GM21737 (cell line): ENCODE measurements at regions not wholly inside any gene's neighbourhood (a gene's known extent, or its start where the extent isn't known, plus 50 kb on each side); places are given as distances from the start of the nearest gene placed in this dataset.
"Not testable (repeated sequence)": the region's sequence is repeated elsewhere in the genome, so short reads cannot be mapped to it uniquely, and the experiment has no call there.

Experiments used
- ATAC-seq: cut with Tn5 transposase; IDR thresholded peaks from one replicate; pipeline ENCODE4 v1.9.1; 2021; ENCODE audit warnings: mild to moderate bottlenecking, moderate library complexity; ENCODE audit not compliant: unreplicated experiment

DNA sequence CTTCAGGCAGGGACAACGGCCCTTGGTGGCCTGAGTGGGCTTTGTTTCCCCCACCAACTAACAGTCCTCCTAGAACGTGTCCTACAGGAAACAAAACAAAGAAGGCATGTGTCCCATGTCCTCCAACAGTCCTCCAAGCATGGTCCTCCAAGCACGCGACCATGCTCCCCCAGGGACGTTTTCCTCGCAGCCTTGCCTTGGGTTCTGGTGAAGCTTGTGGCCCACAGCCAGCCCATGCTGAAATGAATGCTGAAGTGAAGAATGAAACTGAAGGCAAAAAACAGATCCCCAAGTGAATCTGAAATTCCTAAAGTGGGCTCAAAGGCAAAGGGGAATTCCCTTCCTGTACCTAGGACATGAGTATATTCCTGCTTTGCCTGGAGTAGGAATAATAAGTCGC lies 176.6 kb downstream of the JCAD start:
- ATAC-seq = no peak

DNA sequence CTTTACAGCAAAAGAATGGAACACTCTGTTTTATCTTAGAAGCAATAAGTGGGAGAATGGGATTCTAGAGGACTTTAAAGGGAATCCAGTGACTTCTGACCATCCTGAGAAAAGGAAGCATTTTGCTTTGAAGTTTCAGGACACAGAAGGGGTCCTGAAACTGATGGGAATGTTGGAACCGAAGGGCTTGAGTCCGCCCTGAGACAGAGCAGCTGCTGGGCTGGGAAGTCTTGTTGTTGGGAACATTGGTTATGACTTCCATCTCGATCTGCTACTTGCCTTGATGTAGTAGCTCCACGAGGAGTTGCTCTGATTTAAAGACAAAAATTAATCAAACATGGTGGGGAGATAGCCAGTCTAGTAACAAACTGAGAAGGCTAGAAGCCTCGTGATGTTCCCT lies 177.6 kb downstream of the JCAD start:
- no peak for ATAC-seq

DNA sequence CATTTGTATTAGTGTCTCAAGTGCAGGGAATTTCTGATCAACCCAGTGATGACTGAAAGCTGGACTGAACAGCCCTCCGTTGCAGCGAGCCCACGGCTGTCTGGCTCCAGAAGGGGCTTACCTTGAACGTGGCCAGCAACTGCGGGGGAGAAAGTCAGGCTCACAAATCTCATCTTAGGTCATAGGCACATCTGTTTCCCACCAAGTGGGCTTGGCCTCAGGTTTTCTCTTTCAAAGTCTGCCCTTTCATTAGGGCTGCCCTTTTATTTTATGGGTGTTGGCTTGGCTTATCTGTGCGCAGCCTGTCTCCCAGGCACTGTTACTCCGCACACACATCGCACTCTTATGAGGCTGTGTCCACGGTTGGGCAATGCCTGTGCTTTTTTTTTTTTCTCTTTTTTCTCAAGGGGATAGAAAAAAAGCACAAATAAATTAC lies 178.0 kb downstream of the JCAD start:
- ATAC-seq = no peak

DNA sequence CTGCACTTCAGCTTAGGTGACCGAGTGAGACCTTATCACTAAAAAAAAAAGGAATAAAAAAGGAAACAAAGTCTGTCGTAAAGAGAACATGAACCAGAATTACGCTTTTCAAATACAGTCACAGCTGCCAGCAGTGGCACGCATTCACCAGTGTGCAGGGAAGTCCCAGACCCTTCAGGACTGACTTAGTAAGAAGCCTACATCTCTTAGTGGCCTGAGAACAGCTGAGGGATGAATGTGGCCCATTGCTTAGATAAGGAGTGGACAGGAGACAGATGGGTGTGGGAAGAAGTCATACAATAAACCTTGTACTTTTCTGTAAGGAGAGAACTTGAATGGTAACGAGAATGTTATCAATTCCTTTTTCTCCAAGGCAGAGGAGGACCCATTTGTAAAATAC lies 178.5 kb downstream of the JCAD start:
- ATAC-seq = no peak

DNA sequence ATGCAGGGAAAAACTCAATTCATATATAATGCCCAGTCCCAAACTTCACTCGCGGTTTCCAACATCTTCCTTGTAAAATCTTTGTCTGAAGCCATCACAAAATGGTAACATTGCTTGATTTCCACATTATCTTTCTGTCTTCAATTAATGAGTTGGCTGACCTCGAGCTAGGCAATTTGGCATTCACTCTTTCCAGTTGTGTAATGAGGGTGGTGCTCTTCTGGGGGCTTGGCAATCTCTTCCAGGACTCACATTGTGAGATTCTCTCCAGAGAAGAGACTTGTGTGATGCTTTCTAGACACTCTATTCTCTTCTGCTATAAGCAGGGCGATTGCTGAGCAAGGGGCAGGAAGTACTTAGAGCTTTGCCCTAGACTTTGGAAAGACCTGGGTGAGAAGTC lies 179.5 kb downstream of the JCAD start:
- no peak for ATAC-seq

DNA sequence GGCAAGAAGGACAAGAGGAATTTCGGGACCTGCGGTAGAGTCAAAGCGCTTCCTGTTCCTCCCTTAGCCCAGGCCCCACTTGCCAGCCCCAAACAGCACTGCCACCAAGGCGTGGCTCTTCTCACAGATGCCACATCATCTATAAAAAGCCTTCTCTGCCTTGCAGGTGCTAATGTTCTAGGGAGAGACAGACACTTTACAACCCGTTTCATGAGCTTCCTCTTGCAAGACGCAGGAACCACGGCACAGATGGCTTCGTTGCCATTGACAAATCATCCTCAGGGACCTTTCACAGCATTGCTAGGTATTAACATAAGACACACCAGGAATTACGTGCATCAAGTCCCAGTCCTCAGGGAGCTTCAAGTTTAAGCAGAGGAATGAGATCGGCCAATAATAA lies 180.9 kb downstream of the JCAD start:
- no peak for ATAC-seq

DNA sequence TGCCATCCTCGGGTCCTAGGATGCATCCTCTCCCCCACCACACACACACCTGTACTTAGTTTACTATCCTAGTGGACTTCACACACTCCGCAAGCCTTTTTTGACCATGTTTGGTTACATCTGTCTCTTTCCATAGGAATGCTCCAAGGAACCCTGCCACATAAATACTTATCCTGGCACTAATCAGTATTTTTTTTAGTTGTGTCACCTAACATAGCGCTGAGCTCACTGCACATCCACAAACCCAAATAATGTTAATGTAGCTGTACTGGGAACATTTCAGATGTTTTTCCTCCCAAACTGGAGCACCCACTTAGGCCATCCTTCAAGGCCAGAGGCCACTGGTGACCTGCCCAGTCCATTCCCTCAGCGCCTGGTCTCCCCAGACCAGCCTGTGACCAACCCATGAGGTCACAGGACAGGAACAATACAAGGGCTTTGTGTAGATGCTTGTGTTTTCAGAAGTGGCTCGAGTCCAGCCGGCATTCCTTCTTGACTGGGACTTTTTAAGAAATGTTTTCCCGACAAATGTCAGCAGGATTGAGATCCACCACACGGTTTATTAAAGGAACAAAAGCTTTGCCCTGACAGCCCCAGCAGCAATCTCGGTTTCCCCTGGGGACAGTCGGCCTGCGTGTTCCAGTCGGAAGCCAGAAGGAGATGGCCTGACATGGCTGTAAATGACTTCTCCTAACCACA lies 181.4 kb downstream of the JCAD start:
- ATAC-seq = no peak

DNA sequence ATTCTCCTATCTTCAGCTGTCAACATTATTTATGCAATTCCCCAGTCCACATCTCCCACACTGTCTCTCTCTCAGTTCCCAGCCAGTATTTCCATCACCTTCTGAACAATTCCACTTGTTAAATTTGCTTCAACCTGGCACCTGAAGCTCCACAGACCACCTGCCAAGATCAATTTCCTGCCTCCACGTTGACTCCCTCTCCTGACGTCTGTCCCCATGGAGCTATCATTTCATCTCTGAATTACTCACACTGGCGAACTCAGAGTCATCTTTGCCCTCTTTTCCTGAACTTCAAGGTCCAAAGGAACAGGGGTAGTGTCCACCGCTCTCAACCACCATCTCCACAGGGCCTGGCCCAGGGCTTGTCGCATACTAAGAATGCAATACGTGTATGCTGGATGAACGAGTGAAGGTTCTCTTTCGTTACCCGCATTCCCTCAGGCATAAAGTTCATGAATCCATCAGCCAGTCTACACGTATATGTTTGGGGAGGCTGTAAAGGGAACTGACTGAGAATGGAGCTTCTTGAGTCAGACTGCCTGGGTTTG lies 183.3 kb downstream of the JCAD start:
- no peak for ATAC-seq

DNA sequence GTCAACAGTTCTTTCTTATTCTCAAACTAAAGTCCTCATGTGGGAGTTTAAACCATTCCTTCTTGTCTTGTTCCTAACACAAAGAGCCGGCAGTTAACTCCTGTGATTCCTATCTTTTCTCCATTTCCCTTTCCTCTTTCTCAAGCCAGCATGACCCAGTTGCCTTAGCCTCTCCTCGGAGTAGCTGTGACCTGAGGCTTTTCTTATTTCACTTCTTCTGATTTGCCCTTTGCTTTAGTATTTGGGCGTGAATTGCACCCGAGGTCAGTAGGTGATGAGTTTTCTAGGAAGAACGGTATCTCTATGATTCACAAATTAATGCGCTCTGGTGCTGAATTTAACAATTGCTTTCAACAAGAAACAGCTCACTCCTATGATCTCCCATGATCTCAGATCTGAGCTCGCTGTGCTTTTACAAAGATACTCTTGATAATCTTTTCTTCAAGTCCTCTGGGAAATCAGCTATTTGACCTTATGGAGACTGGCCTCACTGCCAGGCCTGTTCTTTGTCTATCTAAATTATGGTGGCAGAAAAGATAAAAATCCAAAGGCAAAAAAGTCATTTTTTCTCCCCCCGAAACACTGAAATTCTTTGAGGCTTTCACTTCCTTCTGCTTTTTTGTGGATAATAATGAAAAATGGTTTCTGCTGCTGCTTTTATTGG lies 184.6 kb downstream of the JCAD start:
- no peak for ATAC-seq

DNA sequence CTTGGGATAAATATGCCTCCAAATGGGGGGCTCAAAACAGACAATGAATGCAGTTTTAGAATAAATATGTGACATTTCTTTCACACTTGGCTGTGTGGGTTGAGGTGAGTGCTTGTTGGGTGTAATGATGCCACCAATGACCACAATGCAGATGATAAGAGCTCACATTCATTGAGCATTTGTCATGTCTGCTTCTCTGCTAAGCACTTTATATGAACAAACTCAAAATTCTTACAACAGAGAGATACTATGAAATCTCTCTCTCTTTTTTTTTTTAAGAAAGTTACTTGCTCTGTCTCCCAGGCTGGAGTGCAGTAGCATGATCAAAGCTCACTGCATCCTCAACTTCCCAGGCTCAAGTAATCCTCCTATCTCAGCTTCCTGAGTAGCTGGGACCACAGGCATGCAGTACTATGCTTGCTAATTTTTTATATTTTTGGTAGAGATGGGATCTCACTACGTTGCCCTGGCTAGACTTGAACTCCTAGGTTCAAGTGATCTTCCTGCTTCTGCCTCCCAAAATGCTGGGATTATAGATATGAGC lies 185.4 kb downstream of the JCAD start:
- no peak for ATAC-seq

DNA sequence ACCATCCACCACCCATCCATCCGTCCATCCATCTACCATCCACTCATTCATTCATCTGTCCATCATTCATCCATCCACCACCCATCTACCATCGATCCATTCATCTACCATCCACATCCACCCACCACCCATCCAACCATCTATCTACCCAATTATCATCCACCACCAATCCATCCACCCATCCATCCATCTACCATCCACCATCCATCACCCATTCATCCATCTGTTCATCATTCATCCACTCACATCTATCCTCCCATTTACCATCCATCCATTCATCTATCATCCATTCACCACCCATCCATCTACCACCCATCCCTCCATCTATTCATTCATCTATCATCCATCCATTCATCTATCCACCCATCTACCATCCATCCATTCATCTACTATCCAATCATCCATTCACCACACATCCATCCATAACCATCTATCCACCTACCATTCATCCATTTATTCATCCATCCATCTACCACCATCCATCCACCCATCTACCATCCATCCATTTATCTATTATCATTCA lies 188.8 kb downstream of the JCAD start:
- ATAC-seq = no peak

DNA sequence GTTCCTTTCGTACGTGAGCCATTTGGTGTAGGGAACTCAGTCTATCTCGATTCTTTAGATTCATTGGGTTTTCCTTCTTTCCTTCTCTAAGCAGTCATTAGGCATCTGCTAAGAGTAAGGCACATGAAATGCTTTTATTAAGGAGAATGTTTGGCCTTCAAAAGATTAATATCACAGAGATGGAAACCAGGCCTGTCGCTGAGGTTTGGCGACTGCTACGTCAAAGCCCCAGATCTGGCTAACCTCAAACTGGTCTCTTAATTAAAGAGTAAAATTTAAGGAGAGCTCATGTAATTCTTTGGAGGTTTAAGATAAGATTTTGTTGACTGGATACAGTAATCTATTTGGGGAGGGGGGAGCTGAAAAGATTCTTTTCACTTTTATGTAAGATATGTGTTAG lies 189.8 kb downstream of the JCAD start:
- ATAC-seq = no peak

DNA sequence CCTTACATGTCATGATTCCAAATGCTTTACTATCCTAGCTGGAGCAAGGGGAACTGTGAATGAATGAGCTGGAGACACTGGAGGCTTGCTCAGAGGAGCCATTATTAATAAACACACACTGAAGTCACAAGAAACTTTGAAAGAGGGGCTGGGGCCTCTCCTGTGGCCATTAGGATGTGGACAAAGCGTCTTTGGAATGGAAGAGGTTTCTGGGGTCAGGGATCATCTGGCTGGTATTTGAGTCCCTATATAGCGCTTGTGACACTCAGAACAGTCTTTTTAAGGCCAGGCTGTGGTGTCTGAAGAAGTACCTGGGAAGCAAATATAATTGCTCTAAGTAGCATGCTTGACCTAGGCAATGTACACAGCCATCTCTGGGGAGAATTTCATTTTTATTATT lies 193.0 kb downstream of the JCAD start:
- no peak for ATAC-seq

DNA sequence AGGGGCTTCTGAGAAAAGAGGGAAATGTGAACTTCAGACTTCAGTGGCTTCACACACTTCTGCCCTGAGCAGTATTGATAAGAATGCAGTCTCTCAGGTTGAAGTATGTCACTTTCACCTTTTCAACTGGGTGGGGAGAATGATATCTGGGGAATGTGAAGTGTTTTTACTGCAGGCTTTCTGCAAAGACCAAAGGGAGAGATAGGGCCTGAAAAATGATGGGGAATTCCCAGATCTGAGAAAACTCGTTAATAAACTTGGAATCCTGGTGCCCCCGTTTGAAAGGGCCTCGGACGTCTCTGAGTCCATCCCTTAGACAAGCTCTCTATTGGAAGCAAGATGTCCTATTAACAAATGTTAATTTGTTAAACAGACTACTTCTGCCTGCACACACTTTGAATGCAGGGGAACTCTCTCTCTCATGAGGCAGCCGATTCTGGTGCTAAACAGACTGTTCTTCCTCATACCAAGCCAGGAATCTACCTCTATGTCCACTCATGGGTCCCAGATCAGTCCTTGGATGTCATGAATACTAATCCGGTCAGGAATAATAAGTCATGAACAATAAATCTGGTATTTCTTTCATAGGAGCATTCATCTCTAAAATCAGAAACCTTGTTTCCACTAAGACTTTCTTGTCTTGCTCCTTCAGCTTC lies 193.6 kb downstream of the JCAD start:
- no peak for ATAC-seq

DNA sequence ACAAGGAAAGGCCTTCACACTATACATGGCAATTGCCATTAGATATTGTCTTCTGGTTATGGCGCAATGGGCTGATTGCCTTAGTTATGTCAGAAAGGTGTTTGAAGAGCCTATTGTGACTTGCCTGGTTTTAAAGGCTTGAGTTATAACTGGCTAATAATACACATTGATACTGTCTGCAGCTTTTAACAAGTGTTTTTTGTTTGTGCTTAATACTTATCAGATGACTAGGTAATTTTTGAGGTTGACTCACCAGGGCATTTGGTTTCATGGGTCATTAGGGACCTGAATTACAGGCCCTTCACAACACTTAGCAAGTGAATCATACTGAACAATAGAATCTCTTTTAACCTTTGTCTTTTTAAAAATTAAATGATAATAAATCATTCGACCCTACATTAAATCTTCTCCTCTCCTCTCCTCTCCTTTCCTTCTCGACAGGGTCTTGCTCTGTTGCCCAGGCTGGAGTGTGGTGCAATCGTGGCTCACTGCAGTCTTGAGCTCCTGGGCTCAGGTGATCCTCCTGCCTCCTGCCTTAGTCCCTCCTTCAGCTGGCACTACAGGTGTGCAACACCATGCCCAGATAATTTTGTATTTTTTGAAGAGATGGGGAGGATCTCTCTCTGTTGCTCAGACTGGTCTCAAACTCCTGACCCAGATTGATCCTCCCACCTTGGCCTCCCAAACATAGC lies 196.3 kb downstream of the JCAD start:
- ATAC-seq = no peak

DNA sequence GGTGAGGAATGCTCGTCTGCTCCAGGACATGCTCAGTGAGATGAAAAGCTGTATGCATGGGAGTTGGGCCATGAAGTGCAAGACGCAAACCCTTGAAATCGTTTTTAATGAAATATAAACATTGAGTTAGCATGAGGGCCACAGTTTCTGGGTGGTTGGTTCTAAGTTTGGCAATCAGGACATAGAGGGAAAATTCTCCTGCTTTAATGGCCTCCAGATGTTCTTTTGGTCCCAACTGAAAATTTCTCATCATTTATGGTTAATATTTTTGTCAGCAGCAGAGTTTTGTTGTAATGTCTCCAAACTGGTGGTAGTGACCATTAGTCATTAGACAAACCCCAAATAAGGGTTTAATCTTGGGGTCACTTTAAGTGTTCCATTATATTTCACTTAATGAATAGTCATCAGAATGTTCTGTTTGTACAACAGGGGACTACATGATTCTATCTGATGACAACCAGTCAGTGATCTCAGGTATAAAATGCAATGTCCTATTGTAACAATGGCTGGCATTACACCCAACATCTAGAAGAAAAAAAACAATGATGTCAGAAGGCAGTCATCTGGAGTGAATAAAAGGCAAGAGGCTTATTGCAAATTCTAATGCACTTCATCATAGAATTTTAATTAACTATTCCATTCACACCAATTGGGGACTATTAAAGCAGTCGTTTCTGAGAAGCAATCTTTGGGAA lies 197.4 kb downstream of the JCAD start:
- ATAC-seq = no peak

DNA sequence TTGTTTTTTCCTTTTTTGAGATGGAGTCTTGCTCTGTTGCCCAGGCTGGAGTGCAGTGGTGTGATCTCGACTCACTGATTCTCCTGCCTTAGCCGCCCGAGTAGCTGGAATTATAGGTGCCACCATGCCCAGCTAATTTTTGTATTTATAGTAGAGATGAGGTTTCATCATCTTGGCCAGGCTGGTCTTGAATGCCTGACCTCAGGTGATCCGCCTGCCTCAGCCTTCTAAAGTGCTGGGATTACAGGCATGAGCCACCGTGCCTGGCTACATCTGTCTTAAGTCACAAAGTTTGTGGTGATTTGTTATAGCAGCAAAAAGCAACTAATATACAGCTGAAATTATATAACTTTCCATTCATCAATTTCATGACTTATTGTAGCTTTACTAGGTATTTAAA lies 198.2 kb downstream of the JCAD start:
- ATAC-seq = not testable (repeated sequence)

DNA sequence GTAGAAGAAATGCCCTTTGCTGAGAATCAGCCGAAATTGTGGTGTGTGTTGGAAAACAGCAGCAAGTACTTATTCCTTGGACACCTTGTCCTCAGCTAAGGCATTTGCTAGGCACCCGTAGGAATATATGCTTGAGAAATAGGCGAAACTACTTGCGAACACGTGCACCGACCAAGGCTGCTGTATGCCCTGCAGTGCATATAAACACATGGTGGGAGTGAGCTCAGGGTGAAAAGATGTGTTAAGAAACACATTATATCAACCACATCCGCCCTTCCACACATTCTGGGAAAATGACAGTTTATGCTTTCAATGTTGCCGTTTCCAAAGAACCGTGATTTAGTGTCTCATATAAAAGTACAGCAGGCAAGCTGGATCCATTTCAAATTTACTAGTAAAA lies 199.2 kb downstream of the JCAD start:
- ATAC-seq = no peak

DNA sequence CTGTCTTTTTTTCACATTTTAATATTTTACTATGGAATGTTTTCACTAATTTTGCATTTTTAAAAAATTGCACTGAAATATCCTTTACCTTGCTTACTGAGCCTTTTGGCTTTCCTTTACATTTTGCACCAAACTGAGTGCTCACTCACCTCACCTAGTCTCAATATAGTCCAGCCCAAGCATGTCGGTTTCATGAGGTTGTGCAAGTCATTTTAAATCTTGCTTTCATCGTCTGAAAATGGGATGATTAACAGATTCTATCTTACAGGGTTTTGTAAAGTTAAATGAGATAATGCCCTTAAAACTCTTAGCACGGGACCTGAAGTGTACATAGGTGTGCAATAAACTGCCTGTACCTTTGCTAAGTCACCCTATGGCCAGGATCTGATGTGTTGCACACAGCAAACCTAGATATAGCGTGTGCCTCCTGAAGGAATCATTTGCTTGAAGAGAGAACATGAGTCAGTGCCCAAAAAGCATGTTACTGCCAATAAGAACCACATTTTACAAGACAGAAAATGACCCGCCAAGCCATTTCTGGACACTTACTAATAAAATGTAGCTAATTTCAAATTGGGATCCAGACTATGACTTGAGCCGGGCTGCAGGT lies 199.8 kb downstream of the JCAD start:
- ATAC-seq = no peak

DNA sequence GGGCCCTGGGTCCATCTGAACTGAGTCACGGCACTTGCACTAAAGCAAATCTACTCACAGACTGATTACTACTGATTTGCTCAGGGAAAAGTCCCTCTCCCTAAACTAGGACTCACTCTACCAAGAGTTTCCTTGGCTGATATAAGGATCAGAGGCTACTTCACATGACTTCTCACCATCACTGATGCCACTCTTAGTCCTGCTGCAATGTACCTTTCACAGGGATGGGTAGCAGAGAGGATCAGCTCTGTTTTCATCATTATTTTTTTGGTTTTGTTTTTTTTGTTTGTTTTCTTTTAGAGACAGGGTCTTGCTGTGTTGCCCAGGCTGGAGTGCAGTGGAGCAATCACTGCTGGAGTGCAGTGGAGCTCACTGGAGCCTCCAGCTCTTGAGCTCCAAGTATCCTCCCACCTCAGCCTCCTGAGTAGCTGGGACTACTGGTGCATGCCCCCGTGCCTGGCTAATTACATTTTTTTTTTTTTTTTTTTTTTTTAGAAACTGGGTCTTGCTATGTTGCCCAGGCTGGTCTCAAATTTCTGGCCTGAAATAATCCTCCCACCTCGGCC lies 200.6 kb downstream of the JCAD start:
- ATAC-seq = no peak
